SK-N-SH treated with all-trans-retinoic acid at 6 μM for 48 hours (cell line): ENCODE measurements at regions not wholly inside any gene's neighbourhood (a gene's known extent, or its start where the extent isn't known, plus 50 kb on each side); places are given as distances from the start of the nearest gene placed in this dataset.

Source experiments
- ATAC-seq: fragments of 200-7000 bp; cut with Tn5 transposase; 3 replicates; pipeline ENCODE4 v1.9.1; 2020; ENCODE audit warnings: mild to moderate bottlenecking, moderate library complexity
- ARNTL ChIP-seq: fragments of 450-650 bp; formaldehyde crosslinking; IDR thresholded peaks from 2 replicates; pipeline ENCODE4 v1.5.0; 2020; ENCODE audit warnings: low read depth, mild to moderate bottlenecking, moderate library complexity, borderline replicate concordance
- BACH2 ChIP-seq: fragments of 250-450 bp; sonication (Bioruptor Pico); IDR thresholded peaks from 2 replicates; pipeline ENCODE4 v1.9.0; 2021; ENCODE audit warnings: mild to moderate bottlenecking, borderline replicate concordance
- CREB5 ChIP-seq: fragments of 250-450 bp; sonication (Bioruptor Pico); IDR thresholded peaks from 2 replicates; pipeline ENCODE4 v1.5.1; 2020; ENCODE audit warnings: low read depth, mild to moderate bottlenecking, moderate library complexity
- CSDC2 ChIP-seq: fragments of 250-450 bp; sonication (Bioruptor Pico); IDR thresholded peaks from 2 replicates; pipeline ENCODE4 v1.5.0; 2020; ENCODE audit warnings: mild to moderate bottlenecking, moderate library complexity
- CSRNP3 ChIP-seq: fragments of 250-450 bp; sonication (Bioruptor Pico); IDR thresholded peaks from 2 replicates; pipeline ENCODE4 v1.5.1; 2021; ENCODE audit warnings: mild to moderate bottlenecking, moderate library complexity
- ESRRG ChIP-seq: fragments of 250-450 bp; sonication (Bioruptor Pico); IDR thresholded peaks from 2 replicates; pipeline ENCODE4 v1.6.1; 2021; ENCODE audit warnings: mild to moderate bottlenecking
- ISL1 ChIP-seq: fragments of 250-450 bp; sonication (Bioruptor Pico); IDR thresholded peaks from 2 replicates; pipeline ENCODE4 v2.1.2; 2022; ENCODE audit warnings: mild to moderate bottlenecking, moderate library complexity
- OSR1 ChIP-seq: fragments of 250-450 bp; sonication (Bioruptor Pico); IDR thresholded peaks from 2 replicates; pipeline ENCODE4 v1.8.0; 2022; ENCODE audit warnings: moderate library complexity, mild to moderate bottlenecking, inconsistent platforms
- PATZ1 ChIP-seq: fragments of 250-450 bp; sonication (Bioruptor Pico); IDR thresholded peaks from 2 replicates; pipeline ENCODE4 v1.8.0; 2020; ENCODE audit warnings: mild to moderate bottlenecking, moderate library complexity, borderline replicate concordance
- POU6F1 ChIP-seq: fragments of 250-450 bp; sonication (Bioruptor Pico); IDR thresholded peaks from 2 replicates; pipeline ENCODE4 v1.8.0; 2021; ENCODE audit warnings: low read depth, mild to moderate bottlenecking, moderate library complexity, borderline replicate concordance
- PPARA ChIP-seq: fragments of 250-450 bp; sonication (Bioruptor Pico); IDR thresholded peaks from 2 replicates; pipeline ENCODE4 v1.5.0; 2020; ENCODE audit warnings: mild to moderate bottlenecking, borderline replicate concordance
- RARB ChIP-seq: fragments of 250-450 bp; sonication (Bioruptor Pico); IDR thresholded peaks from 2 replicates; pipeline ENCODE4 v1.8.0; 2021; ENCODE audit warnings: mild to moderate bottlenecking, moderate library complexity
- SNAI2 ChIP-seq: fragments of 250-450 bp; sonication (Bioruptor Pico); IDR thresholded peaks from 2 replicates; pipeline ENCODE4 v1.5.0; 2020; ENCODE audit warnings: mild to moderate bottlenecking, moderate library complexity
- TOX ChIP-seq: fragments of 250-450 bp; sonication (Bioruptor Pico); IDR thresholded peaks from 2 replicates; pipeline ENCODE4 v1.8.0; 2021; ENCODE audit warnings: mild to moderate bottlenecking, moderate library complexity, borderline replicate concordance
- TSHZ2 ChIP-seq: fragments of 250-450 bp; sonication (Bioruptor Pico); IDR thresholded peaks from 2 replicates; pipeline ENCODE4 v1.5.0; 2020; ENCODE audit warnings: mild to moderate bottlenecking, moderate library complexity
- ZC3H10 ChIP-seq: fragments of 250-450 bp; sonication (Bioruptor Pico); IDR thresholded peaks from 2 replicates; pipeline ENCODE4 v1.5.1; 2021; ENCODE audit warnings: mild to moderate bottlenecking, moderate library complexity
- ZFP3 ChIP-seq: fragments of 250-450 bp; sonication (Bioruptor Pico); IDR thresholded peaks from 2 replicates; pipeline ENCODE4 v1.5.0; 2020; ENCODE audit warnings: mild to moderate bottlenecking, moderate library complexity
- ZFP30 ChIP-seq: fragments of 450-650 bp; formaldehyde crosslinking; IDR thresholded peaks from 2 replicates; pipeline ENCODE4 v1.5.0; 2022; ENCODE audit warnings: mild to moderate bottlenecking, moderate library complexity
- ZNF565 ChIP-seq: fragments of 450-650 bp; formaldehyde crosslinking; conservative IDR thresholded peaks from 2 replicates; pipeline ENCODE4 v1.5.0; 2020; ENCODE audit warnings: low read depth, mild to moderate bottlenecking, moderate library complexity
- ZNF70 ChIP-seq: fragments of 450-650 bp; formaldehyde crosslinking; IDR thresholded peaks from 2 replicates; pipeline ENCODE4 v1.5.0; 2020; ENCODE audit warnings: mild to moderate bottlenecking, moderate library complexity
- ZNF8 ChIP-seq: fragments of 450-650 bp; formaldehyde crosslinking; IDR thresholded peaks from 2 replicates; pipeline ENCODE4 v1.5.0; 2020; ENCODE audit warnings: mild to moderate bottlenecking, moderate library complexity

- no peak for ATAC-seq
- no peak for TF ChIP-seq TSHZ2
- TF ChIP-seq ZFP30 (CRISPR knock-in tag): no peak
- no peak for TF ChIP-seq ESRRG (CRISPR knock-in tag)
- no peak for TF ChIP-seq ZC3H10 (CRISPR knock-in tag)
- no peak for TF ChIP-seq ZNF70 (CRISPR knock-in tag)
- no peak for TF ChIP-seq POU6F1 (CRISPR knock-in tag)
- no peak for TF ChIP-seq SNAI2 (CRISPR knock-in tag)
- no peak for TF ChIP-seq OSR1 (CRISPR knock-in tag)
- TF ChIP-seq BACH2 (CRISPR knock-in tag): no peak
- no peak for TF ChIP-seq RARB
- no peak for TF ChIP-seq ZNF8 (CRISPR knock-in tag)
- TF ChIP-seq ISL1 (CRISPR knock-in tag): no peak
- TF ChIP-seq PATZ1 (CRISPR knock-in tag): no peak
- TF ChIP-seq CREB5 (CRISPR knock-in tag): no peak
- no peak for TF ChIP-seq TOX (CRISPR knock-in tag)
- TF ChIP-seq CSRNP3 (CRISPR knock-in tag): no peak
Measured at GRCh38 chr2:22990246-22990645, 394.7 kb upstream of the KLHL29 start.

- no peak for TF ChIP-seq PATZ1 (CRISPR knock-in tag)
- TF ChIP-seq ZNF565: no peak
- no peak for TF ChIP-seq ISL1 (CRISPR knock-in tag)
- TF ChIP-seq ZFP30 (CRISPR knock-in tag): no peak
- no peak for TF ChIP-seq PPARA (CRISPR knock-in tag)
- no peak for TF ChIP-seq TOX (CRISPR knock-in tag)
- no peak for TF ChIP-seq OSR1 (CRISPR knock-in tag)
- no peak for TF ChIP-seq POU6F1 (CRISPR knock-in tag)
- TF ChIP-seq ZC3H10 (CRISPR knock-in tag): no peak
- TF ChIP-seq CSDC2 (CRISPR knock-in tag): no peak
- no peak for TF ChIP-seq ESRRG (CRISPR knock-in tag)
- TF ChIP-seq SNAI2 (CRISPR knock-in tag): no peak
- no peak for TF ChIP-seq RARB
- no peak for TF ChIP-seq CSRNP3 (CRISPR knock-in tag)
- no peak for TF ChIP-seq ARNTL (CRISPR knock-in tag)
- no peak for TF ChIP-seq CREB5 (CRISPR knock-in tag)
- no peak for TF ChIP-seq ZFP3 (CRISPR knock-in tag)
- ATAC-seq: no peak
Measured at GRCh38 chr2:22991844-22992243, 393.1 kb upstream of the KLHL29 start.
